ENCODE measurements at regions not wholly inside any gene's neighbourhood (a gene's known extent, or its start where the extent isn't known, plus 50 kb on each side); places are given as distances from the start of the nearest gene placed in this dataset.

- TF ChIP-seq EZH2 (IDR thresholded peaks at IDR 0.05) = no peak
- no peak for TF ChIP-seq POLR2AphosphoS5 (IDR thresholded peaks at IDR 0.05; ENCODE audit: borderline replicate concordance, low read depth, low read length)
Observed at GRCh38 chr6:5936631-5937030, 70.1 kb downstream of the NRN1 start.
